Iris pigment epithelial cell (primary cell): ENCODE measurements at regions not wholly inside any gene's neighbourhood (a gene's known extent, or its start where the extent isn't known, plus 50 kb on each side); places are given as distances from the start of the nearest gene placed in this dataset.

ENCODE experiments used
- DNase-seq: peaks from one replicate; pipeline ENCODE4 v3.0.0-alpha.2; 2011; ENCODE audit warnings: low read depth

GRCh38 chr20:57970856-57971255 lies 257.6 kb downstream of the ANKRD60 start:
- no peak for DNase-seq

- DNase-seq, result no peak
Measured at GRCh38 chr20:57970116-57970515, 258.3 kb downstream of the ANKRD60 start.

DNA sequence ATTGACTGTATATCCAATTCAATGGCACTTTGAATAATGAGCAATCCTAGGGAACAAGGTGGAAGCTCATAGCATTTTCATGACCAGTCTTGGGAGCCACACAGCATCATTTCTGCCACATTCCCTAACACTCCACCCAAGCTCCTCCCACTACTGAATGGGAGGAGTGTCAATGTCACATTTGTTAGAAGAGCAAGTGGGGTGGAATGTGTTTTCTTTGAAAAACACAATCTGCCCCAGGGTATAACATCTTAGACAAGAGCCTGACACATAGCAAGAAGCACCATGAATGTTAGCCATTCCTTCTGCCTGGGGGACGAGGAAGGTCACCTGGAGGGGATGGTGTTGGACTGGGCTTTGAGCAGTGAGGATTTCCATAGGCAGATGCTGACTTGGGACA lies 258.3 kb upstream of the PMEPA1 start:
- DNase-seq, result no peak

DNA sequence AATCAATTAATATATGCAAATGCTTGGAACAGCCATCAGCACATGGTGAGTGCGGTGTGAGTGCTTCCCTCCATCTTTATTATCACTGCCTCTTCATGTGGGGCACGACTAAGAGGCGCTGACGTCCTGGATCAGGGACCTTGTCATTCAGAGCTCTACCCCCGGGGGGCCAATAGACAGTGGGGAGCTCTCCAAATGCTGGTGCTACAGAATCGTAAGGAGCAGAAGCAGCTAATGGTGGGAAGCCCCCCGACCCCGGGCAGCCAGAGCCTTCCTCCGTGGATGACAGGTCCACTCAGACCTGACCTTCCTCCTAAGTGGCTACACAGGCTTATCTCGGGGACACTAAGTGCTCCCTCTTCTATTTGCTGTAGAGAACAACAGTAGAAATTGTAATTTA lies 257.5 kb upstream of the PMEPA1 start:
- DNase-seq, result no peak

- DNase-seq, result no peak
Measured at GRCh38 chr20:57966620-57967019, 256.8 kb upstream of the PMEPA1 start.

DNA sequence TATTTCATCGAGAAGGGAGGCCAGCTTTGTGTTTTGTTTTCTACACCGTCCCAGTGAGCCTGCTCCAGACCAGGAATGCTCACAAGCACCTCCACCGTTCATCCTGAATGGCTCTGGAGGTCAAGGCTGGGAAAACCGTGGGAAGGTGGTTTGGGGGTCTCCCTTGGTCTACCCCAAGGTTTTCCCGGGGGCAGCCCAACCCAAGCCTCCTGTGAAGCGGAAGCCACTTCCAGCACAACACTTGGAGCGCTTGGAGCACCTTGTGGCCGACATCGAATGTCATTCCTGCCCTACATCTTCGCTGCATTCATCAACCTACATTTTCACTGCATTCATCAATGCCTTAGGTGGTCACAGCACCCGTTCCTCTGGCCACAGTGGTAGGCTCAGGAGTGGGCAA lies 255.6 kb upstream of the PMEPA1 start:
- no peak for DNase-seq

DNA sequence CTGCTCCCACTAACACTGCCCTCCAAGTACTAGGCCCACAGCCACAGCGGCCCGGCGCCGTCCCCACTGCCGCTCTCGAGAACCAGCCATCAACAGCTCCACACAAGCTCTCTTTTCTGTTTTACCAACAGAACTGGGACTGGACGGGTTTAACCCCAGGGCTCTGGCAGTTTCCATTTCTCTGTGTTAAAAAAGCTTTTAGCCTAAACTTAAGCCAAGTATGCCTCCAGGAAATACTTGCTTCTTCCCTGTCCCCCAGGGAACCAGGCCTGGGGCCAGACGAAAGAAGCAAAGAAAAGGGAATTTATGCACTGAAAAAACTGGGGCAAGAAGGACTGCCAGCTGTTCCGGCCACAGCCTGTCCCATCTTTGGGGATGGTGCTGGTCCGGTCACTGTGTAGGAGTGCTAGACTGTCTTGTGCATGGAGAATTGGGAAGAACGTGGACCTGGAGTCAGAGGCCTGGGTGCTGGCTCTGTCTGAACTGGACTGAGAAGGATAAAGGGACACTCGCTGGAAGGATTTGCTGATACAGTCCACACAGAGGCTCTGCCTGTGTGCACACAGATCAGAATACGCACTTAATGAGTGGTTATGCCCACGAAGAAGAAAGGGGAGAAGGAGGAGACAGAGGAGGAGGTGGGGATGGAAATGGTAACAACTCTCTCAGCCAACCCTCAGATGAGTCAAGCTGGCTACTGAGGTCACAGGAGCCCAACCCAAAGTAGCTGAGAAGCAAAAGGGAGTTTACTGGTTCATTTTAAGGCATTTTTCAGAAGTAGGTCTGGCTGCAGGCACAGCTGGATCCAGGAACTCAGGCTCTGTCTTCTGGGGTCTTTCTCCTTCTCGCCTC lies 254.4 kb upstream of the PMEPA1 start:
- DNase-seq, result no peak

- no peak for DNase-seq
Measured at GRCh38 chr20:57960803-57961575, 251.2 kb upstream of the PMEPA1 start.

GRCh38 chr20:57959589-57959988 lies 249.8 kb upstream of the PMEPA1 start:
- no peak for DNase-seq

GRCh38 chr20:57959018-57959417 lies 249.2 kb upstream of the PMEPA1 start:
- no peak for DNase-seq

GRCh38 chr20:57958050-57958420 lies 248.2 kb upstream of the PMEPA1 start:
- DNase-seq, result no peak

DNA sequence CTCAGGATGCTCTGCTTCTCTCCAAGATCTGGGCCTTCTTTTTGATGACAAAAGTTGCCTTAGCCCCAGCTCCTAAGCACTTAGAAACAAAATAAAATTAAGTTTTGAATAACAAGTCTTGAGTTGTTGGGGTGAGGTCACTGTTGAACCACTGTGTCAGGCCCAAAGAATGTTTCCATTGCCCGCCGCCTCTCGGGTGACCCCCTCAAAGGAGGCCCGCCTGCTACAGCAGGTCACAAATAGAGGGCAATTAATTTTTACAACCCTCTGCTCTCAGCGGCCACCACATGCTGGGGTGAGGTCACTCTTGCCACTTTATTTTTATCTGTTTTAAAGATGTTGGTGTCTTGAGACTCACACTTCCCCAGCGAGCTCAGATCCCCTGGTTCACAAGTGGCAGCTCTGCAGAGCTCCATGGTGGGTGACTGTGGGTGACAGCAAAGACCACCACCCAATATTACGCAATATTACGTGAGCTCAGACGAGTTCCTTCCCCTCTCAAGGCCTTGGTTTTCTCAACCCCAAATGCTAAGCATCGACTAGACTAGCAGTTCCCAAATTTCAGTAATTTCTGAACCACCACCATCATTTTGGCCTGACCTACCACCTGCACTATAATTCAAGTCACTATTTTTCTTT lies 247.7 kb upstream of the PMEPA1 start:
- peak; percentile 3 for DNase-seq

DNA sequence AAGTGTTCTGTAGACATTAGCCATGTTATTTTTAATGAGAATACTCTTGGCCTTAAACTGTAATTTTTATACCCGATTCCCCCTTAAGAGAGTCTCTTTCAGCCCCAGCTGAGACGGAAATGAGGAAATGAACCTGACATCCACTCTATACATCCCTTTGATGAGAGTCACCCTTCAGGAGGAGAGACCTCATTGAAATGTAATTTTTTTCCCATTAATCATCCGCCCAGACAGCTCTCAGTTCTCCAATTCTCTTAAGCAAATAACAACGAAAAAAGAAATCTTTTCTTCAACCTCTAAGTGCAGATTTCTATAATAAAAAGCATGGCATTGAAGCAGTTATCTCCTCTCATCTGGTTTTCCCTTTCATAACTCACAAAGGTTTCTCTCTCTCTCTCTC lies 243.8 kb upstream of the PMEPA1 start:
- DNase-seq, result peak; percentile 19

GRCh38 chr20:57952136-57952535 lies 242.3 kb upstream of the PMEPA1 start:
- DNase-seq, result no peak

DNA sequence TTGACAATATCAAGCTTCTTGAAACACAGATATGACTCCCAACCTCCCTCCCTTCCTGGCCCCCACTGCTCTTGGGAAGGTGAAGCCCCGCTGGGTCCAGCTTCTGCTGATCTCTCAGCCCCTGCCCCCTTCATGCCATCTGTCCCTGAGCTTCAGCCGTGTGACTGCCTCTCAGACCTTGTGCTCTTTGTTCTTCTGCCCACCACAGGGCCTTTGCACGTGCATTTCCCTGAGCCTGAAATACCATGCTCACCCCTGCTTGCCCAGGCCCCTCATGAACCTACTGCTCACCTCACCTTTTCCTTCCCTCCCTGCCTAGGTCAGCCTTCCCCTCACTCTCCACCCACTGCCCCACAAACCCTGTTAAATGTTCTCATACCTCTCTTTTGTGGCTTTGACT lies 241.7 kb upstream of the PMEPA1 start:
- DNase-seq, result no peak

DNA sequence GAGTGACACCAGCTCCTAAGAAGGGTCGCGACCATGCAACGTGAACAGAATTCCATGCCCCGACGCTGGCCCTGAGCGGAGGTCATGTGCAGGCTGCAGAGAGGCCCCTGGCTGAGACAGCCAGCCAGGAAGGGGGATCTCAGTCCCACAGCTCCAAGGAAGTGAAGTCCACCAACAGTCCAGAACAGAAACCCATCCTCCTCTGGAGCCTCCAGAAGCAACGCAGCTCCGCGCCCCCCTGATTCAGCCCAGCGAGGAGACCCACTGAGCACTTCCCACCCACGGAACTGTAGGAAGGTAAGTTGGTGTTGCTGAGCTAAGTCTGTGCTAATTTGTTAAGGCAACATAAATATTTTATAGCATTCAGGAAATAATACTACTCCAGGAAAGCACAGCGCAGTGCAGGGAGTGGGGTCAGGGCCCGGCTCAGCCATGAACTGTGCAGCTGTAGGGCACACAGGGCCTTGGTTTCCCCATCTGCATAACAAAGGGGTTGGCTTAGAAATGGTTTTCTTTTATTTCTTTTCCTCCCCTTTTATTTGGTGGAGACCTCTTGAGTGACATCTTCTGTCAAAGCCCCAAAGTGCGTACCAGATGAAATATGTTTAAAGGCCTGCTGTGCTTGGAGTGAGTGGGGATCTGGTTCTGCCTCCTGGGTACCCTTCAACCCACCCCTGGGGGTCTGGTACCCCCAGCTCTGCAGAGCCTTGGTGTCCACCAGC lies 241.1 kb upstream of the PMEPA1 start:
- DNase-seq, result no peak

- no peak for DNase-seq
Measured at GRCh38 chr20:57948180-57948955, 238.6 kb upstream of the PMEPA1 start.

- DNase-seq, result no peak
Measured at GRCh38 chr20:57947421-57948179, 237.8 kb upstream of the PMEPA1 start.

DNA sequence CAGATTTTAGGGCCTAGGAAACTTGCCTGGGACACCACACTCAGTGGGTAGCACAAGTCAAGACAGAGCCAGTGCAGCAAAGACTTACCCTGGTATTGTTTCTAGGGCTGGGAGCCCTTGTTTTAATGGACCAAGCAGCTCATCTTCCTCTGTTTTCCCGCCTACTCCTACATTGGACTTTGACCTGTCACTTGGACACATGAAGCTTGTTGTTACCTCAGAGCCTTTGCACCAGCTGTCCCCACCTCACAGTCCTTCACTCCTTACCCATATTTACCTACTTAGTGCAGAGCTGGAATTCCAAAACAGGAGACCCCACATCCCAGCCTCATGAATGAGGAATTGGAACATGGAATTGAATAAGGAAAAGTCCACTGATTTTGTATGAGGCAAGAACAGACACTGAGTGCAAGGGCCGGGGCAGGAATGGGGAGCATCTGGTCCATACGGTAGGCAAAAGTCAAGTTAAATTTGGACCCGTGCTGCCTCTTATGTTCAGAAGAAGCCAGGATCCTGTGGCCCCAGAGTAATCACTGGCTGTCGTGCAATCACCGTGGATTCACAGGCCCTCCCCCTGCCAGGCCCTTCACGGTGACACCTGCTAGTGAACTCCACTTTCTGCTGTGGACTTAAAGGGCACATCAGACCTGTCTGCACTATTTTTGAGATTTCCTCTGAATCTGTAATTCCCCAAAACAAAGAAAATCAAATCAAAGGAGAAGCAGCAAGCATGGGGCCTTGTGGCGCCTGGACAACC lies 236.9 kb upstream of the PMEPA1 start:
- no peak for DNase-seq

- no peak for DNase-seq
Measured at GRCh38 chr20:57944988-57945387, 235.2 kb upstream of the PMEPA1 start.
